ENCODE measurements at regions not wholly inside any gene's neighbourhood (a gene's known extent, or its start where the extent isn't known, plus 50 kb on each side); places are given as distances from the start of the nearest gene placed in this dataset.

GRCh38 chr9:28770827-28771226 lies 1197.5 kb upstream of the C9orf72 start:
- TF ChIP-seq POLR2A (IDR thresholded peaks at IDR 0.05) (no peak), POLR2AphosphoS5 (IDR thresholded peaks at IDR 0.05) (no peak)

All from prostate gland (tissue), 1 donor.